NOMO-1 treated with DMSO at 0.1 percent for 48 hours (cell line): ENCODE measurements at regions not wholly inside any gene's neighbourhood (a gene's known extent, or its start where the extent isn't known, plus 50 kb on each side); places are given as distances from the start of the nearest gene placed in this dataset.

Source experiments
- DNase-seq: peaks from one replicate; lab custom pipeline; 2025; ENCODE audit not compliant: unreplicated experiment; lab: John Stamatoyannopoulos, UW

DNA sequence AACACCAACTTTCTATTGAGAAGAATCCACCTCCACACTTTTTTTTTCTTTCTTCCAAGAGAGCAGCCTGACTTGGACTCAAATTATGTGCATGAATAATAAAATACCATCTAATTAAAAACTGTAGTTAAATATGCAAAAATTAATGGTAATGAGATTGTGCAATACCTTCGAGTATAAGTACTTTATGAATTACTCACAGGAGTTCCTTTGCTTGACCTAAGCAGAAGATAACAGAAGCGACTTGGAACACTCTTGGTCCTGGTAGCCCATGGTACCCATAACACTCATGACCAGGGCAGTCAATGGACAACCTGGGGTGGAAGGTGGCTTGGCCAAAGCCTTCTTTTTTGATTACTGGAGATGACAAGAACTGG is 203.5 kb upstream of the IRX3 start:
- no peak for DNase-seq

DNA sequence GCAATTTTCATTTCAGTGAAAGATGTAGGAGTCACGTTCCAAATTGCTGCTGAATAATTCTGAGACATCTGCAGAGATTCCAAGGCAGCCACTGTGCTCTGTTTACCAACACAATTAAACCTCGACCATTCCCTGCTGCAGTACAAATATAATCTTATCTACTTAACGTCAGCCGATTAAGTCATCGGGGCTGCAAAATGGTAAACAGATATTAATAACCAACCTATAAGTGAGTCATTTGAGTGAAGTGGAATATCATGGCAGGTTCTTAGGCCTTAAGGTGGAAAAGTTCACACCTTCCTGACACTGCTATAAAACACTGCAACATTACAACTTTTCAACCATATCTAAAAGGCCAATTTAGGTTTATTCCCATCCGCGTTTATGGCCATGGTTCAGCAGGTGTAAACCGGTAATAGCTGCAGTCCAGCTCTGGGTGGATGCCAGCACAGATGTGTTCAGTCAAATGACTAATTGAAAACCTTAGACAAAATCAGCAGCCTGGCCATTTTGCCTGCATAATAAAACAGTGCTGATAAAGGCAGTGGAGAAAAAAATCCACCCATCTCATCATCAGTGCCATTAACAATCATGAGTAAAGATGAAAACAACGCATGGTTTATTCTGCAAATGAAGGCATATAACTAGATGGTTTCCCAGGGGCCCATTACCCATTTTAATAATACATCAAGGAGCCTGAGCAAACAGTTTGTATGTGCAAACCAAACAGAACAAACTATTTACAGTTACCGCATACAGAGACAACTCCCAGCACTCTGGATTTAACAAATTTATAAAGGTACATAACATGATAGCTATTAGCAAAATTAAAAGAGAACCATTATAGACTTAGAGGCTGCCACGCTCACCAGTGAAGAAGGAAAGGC is 202.9 kb upstream of the IRX3 start:
- no peak for DNase-seq

DNA sequence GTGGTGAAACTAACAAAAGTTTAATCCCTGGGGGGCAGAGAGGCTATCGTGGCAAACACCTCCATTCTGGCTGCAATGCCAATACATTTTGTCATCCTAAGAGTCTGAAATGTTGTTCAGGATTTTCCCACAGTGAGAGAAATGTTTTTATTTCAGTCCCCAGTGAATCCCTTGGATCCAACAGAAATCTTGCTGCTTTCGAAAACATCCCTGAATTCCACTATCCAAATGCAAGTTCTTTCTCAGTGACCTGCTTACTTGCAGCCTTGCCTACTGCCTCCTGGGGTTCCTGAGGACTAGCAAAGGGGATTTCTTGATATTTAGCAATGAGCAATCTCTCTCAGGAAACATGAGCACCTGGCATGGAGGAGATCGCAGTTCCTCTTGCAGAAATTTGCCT is 202.1 kb upstream of the IRX3 start:
- DNase-seq: no peak

DNA sequence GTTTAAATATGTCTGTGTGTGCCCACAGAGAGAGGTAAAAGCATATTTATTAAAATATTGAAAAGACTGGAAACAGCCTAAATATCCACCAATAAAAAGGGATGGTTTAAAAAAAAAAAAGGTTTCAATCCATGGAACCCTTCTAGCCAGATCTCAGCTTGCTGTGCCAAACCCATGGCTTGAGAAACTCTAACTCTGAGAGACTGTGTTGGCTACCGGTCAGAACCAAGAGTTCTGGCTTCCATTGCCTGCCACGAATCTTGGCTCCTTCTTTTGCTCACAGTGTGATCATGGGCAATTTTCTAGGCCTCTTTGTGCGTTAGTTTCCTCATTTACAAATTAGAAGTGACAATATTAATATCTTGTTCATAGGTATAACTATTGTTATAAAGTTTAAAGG is 201.3 kb upstream of the IRX3 start:
- DNase-seq: no peak

DNA sequence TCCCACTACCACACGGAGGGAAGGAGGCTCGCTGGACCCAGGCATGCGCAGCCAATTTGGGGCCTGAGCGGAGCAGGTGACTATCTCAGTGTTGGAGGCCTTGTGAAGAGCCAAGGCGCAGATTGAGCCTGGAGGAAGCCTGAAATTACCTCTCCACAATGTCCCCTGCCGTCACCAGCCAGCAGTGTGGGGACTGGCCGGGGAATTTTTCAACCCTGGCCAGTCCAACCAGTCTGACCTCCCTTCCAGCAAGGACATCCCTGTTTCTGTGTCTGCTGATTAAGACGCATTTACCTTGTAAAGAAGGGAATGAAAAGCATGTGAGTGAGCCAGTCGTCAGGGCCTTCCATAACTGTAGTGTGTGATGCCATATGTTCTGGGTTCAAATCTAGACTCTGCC is 198.1 kb upstream of the IRX3 start:
- no peak for DNase-seq

DNA sequence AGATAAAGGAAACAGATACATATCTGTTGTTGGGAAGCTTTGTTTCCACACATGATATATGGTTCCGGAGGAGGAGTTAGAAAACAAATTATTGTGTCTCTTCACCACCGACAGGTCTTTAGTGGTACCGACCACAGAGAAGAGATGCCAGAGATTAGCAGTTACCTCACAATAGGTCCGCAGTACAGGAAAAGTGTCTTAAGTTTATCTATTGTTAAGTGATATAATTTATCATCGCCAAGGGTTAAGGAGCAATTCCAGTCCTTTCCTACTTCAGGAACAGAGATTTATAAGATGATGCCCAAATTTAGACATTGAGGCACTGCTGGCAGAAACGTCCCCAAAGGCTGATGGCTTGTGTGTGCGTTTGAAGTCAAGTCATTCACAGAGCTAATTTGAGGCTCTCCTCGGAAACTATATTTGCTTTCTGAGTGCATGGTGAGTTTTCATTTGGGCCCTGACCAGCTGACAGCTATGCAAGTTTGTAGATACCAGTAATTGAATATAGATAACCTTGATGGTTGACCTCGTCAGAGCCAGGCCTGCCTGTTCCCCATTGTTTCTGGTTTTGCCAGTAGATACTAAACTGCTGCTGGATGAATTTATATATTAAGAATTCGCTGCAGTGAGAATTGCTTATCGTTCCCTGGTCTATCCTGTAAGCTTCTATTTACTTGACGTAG is 196.4 kb upstream of the IRX3 start:
- DNase-seq: no peak

DNA sequence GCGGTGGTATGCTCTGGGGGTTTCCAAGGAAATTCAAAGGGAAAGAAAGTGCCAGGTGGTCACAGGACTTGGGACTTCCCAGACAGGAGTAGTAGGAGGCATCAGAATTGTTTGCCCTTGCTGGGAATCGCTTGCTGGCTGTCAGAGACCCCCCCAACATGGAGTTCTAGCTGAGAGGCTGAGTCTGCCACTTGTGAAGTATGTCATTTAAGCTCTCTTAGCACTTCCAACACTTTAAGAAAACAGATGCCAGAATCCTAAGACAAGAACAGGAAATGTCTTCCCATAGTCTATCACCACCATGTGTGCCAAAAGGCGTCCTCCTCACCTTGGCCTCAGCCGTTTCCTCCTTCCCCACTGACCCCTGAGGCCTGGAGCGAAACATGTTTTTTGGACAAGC is 193.8 kb upstream of the IRX3 start:
- no peak for DNase-seq

DNA sequence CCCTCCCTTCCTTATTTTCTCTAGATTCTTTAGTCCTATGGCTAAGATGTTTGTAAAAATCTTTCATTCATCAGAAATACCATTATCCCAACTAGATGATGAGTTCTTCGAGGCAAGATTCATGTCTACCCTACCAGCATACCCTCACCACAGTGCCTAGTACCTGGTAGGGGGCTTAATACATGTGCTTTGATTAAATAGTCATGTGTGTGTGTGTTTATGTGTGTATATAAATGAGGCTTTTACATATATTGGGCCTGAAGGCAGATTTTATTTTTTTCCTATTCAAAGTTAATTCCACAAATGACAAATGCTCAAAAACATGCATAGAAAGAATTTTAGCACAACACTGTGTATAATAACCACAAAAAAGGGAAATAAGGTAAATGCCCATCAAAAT is 193.0 kb upstream of the IRX3 start:
- no peak for DNase-seq

DNA sequence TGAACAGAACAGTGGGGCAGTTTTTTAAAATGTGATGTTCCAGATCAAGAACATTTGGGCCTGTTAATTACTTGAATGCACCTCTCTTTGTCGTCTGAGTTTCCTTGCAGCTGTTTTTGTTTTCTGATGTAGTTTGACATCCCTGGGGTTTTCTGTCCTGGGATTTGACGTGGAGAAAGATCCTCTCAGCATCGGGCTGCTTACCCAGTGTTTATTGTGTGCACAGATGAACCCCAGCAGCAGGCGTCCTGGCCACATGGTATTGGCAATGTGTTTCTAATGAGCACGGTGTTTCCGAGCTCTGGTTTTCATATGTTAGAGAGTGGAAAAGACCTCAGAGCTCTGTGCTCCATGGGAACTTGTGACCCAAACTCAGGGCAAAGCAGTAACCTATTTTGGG is 191.1 kb upstream of the IRX3 start:
- DNase-seq: no peak

DNA sequence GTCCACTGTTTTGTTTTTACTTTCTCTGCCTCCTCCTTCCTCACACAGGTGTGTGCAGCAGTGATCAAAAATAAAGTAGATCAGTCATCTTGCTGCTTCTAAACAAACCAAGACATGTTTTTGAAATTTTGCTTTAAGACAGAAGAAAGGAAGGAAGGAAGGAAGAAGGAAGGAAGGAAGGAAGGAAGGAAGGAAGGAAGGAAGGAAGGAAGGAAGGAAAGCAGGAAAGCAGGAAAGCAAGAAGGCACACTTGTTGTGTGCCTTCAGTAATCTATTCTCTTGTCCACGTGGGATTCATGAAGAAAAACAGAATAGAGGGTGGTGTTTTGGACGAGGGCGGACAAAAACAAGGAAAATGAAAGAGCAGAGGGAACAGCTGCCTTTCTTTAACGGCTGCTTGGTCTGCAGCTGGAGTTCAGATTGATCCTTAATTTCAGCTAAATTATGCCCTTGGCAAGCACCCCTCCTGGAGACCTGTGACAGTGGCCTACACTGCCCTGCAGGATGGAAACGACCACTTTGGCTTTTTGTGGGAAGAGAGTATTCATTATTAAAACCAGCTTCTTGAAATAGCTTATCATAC is 188.5 kb upstream of the IRX3 start:
- no peak for DNase-seq

DNA sequence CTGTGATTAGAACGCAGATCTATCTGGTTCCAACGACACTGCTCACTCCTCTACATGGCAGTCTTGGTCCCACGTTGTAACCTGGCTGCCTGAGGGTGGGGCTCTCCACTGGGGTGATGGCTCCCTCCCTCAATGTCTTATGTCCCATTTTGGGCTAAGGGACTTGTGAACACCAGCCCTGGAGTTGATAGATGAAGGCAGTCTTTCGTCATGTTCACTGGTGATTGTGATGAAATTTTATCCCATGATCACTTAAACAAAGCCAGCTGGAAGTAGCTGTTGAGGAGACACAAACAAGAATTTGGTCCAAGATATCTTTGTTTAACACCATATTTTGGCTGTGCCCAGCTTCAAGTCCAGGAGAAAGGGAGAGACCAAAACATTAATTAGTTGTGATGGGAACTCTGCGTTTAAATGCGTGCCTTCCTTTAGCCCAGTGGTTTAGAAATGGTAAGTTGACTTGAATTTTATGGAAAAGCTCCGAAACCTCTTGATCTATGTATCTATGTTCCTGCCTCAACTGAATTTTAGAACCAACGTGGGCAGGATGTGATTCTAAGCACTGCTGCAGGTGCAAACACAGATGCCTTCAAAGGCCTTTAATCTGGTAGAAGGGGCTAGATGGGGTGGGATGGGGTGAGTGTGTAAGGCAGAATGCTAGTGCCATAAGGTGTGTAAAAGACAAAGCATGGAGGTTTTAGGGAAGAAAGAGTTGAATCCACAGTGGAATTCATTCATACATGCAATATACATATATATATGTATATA is 186.8 kb upstream of the IRX3 start:
- no peak for DNase-seq

DNA sequence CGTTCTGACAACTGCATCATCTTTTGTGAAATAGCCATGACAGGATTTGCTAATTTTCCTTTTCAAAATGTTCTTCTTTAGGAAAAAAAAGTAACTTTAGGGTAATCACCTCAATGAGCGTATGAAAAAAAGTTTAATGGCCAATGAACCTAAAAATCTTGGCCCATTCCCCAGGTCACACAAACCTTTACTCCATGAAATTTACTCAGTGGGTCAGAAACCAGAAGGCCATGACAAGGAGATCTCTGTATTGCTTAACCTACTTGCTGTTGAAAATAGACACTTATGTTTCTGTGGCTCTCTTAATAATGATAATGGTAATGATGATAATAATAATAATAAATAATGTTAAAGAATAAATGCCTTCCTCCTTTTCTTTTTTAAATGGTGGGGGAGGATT is 180.8 kb upstream of the IRX3 start:
- no peak for DNase-seq

DNA sequence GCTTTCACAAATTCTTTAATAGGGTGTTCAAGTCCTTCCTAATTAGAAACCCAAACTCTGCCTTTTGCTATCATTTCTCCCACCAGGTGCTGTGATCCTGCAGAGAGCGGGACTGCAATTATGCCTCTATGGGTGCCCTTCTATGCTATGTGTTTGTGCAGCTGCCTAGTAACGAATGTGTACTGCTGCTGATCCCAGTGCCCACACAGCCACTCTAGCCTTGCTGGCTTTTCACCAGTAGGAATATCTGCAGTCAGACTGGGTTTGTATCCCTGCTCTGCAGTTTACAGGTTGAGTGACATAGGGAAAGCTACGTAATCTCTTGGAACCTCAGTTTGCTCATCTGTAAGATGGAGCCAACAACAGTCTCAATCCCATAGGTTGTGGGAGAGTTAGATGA is 179.6 kb upstream of the IRX3 start:
- no peak for DNase-seq

DNA sequence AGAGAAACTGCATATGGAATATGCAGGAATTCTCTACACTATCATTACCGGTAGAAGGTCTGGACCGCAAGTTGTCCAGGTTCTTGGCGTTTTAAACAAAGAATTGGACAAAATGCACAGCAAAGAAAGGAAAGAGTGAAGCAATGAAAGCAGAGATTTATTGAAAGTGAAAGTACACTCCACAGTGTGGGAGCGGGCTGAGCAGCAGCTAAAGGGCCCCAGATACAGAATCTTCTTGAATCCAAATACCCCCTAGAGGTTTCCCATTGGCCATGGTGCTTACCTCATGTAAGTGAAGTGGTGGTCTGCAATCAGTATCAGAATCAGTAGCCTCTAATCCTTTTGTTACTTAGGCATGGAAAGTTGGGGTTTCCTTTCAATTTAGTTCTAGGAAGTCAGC is 178.5 kb upstream of the IRX3 start:
- DNase-seq: no peak

DNA sequence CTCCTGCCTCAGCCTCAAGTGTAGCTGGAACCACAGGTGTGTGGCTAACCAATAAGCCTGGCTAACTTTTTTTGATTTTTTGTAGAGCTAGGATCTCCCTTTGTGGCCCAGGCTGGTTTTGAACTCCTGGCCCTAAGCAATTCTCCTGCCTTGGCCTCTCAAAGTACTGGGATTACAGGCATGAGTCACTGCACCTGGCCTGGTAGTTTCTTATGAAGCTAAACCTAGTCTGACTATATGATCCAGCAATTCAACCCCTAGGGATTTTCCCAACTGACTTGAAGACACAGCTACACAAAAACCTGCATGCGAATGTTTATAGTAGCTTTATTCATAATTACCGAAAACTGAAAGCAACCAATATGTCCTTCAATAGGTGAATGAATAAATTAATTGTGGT is 176.2 kb upstream of the IRX3 start:
- no peak for DNase-seq

DNA sequence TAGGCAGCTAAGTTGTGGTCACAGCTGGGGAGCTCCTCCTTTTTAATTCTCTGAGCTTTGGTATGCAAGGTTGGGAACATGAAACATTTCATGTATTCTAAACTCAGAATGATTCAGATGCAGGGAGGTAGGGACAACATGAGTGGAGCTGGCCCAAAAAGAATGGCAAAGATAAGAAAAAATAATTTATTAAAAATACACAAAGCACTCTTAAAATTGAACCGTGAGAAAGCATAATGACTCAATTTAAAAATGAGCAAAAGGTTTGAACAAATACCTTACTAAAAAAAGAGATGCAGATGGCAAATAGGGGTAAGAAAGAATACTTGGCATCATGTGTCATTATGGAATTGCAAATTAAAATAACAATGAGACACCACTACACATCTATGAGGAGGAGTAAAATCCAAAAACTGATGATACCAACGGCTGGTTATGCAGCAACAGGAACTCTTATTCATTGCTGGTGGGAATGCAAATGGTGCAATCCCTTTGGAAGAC is 175.6 kb upstream of the IRX3 start:
- DNase-seq: no peak

DNA sequence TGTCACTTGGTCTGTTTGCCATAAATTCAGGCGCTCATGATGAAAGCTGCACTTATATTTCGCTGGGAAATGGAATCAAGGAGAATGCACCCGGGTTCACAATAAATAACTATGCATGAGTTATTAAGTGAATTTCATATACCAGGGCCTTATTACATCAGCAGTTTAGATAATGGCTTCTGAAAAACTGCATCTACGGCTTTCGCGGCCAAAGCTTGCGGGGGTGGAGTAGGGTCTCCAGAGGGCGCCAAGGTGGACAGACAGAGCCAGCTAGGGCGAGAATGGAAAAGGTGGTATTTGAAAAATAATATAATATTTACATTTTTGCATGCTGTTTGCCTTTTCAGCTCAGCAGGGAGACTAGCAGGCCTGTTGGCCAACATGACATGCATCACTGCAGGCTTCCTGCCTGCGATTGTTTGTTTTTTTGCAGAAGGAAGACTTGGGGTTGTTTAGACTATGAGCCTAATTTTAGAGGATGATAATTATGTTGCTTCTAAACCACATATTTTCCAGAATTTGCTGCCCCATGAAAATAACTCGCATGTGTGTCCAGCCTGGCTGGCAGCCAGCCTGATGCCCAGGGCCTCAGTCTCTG is 173.8 kb upstream of the IRX3 start:
- DNase-seq: no peak

DNA sequence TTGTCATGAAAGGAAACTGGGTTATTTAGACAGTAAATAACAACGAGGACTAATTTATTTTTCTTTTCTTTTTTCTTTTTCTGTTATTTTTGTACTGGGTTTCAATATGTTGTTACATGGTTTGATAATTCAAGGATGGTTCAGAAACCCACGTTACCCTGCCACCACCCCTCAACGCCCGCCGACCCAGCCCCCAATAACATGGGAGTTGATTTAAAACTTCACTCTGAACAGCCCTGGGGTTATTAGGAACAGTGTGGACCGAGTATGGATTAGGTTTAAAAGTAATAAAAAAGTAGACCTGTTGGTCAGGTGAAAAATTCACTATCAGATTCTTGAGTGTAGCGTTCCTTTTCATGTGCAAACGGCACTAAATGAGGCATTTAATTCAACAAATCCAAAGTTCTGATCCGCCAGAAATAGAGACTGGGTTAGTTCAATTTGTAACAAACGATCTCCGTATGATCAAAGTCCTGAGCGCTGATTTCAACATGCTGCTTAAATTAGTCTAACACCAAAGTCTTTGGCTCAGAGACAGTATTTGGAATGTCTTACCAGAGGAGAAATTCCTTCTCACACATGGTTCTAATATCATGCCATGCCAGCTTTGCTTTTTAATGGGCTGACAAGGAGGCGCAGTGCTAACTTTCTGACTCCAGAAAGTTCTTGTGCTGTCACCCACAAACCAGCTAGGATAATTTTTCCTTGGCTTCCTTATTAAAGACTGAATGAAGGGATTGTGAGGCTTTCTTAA is 173.1 kb upstream of the IRX3 start:
- no peak for DNase-seq

DNA sequence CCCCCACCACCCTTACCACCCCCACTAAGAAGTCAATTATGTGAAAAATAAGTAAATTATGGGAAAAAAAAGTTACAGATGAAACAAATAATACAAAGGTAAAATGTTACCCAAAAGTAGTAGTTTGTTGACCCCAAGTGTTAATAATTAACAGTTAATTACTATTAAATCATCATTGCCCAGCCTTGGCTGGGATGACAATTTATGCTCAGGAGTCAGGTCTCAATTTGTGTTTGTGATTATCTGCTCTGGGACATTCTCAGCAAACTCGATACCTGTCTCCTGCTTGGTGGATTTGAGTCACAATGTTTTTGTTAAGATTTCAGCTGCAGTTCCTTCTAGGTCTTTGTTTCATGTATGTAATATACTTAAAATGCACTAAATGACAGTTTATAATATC is 172.3 kb upstream of the IRX3 start:
- no peak for DNase-seq

DNA sequence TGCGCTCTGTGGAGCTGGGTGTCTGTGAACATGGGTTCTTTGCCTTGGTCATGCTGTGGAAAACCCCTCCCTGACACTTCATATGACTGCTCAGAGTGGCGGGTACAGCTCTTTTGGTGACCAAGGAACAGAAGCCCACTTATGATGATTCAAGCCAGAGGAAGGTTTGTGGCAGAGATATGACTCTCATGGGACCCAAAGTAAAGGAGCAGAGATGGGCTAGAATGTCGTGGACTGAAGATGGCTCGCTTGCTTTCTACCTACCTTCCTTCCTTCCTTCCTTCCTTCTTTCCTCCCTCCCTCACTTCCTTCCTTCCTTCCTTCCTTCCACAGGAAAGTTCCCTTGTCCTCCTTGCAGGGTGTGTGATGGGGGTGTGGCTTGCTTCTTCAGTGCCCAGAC is 169.7 kb upstream of the IRX3 start:
- no peak for DNase-seq
